Mesenchymal stem cell (in vitro differentiated cells and primary cell): ENCODE measurements at regions not wholly inside any gene's neighbourhood (a gene's known extent, or its start where the extent isn't known, plus 50 kb on each side); places are given as distances from the start of the nearest gene placed in this dataset.
A peak's percentile ranks its signal among the peaks of the same experiment; 100 is the strongest.
"Not testable (repeated sequence)": the region's sequence is repeated elsewhere in the genome, so short reads cannot be mapped to it uniquely, and the experiment has no call there.

ENCODE experiments used
- DNase-seq: peaks from one replicate; pipeline ENCODE4 v3.0.0-alpha.2; 2013
- H2AFZ ChIP-seq: one replicate; pipeline ENCODE4 v1.6.1; 2013; ENCODE audit warnings: low read depth, mild to moderate bottlenecking, control low read depth, inconsistent platforms, low read length, moderate library complexity
- H2AK5ac ChIP-seq: 2 replicates; pipeline ENCODE4 v1.6.1; 2013; ENCODE audit warnings: low read length, moderate library complexity, mild to moderate bottlenecking, inconsistent platforms; ENCODE audit not compliant: severe bottlenecking
- H2BK120ac ChIP-seq: one replicate; pipeline ENCODE4 v1.6.1; 2013; ENCODE audit warnings: low read depth, mild to moderate bottlenecking, inconsistent platforms, low read length, moderate library complexity
- H2BK12ac ChIP-seq, 2 experiments: one replicate each; pipeline ENCODE4 v1.6.1; 2013; ENCODE audit warnings: inconsistent platforms in 2 of 2, low read length in 2 of 2, mild to moderate bottlenecking in 2 of 2, moderate library complexity in 2 of 2, control low read depth in 1 of 2
- H2BK15ac ChIP-seq: one replicate; pipeline ENCODE4 v1.6.1; 2013; ENCODE audit warnings: mild to moderate bottlenecking, low read depth, inconsistent platforms; ENCODE audit not compliant: poor library complexity, severe bottlenecking
- H2BK5ac ChIP-seq: 2 replicates; pipeline ENCODE4 v1.6.1; 2013; ENCODE audit warnings: low read depth, mild to moderate bottlenecking, low read length, control low read depth, inconsistent platforms; ENCODE audit not compliant: poor library complexity, severe bottlenecking
- H3K14ac ChIP-seq, 2 experiments: one replicate each; pipeline ENCODE4 v1.6.1; 2013; ENCODE audit warnings: inconsistent platforms in 2 of 2, low read length in 2 of 2, control low read depth in 1 of 2, mild to moderate bottlenecking in 1 of 2, moderate library complexity in 1 of 2
- H3K18ac ChIP-seq, 2 experiments: one replicate each; pipeline ENCODE4 v1.6.1; 2013; ENCODE audit warnings: inconsistent platforms in 2 of 2, low read length in 2 of 2, control low read depth in 1 of 2, low read depth in 1 of 2, mild to moderate bottlenecking in 1 of 2
- H3K23ac ChIP-seq, 2 experiments: one replicate each; pipeline ENCODE4 v1.6.1; 2013; ENCODE audit warnings: inconsistent platforms in 2 of 2, low read length in 2 of 2, mild to moderate bottlenecking in 2 of 2, moderate library complexity in 2 of 2, control low read depth in 1 of 2
- H3K27ac ChIP-seq: 2 replicates; pipeline ENCODE4 v1.5.1; 2013; ENCODE audit warnings: mild to moderate bottlenecking, moderate library complexity, low read length, control low read depth, inconsistent platforms; ENCODE audit not compliant: poor library complexity, severe bottlenecking
- H3K27me3 ChIP-seq, 2 experiments: 2 replicates each; pipeline versions ENCODE4 v1.6.1 to v1.7.0; 2013; ENCODE audit warnings: low read length in 2 of 2, mild to moderate bottlenecking in 2 of 2, moderate library complexity in 2 of 2, control low read depth in 1 of 2, inconsistent platforms in 1 of 2; ENCODE audit not compliant: control insufficient read depth in 1 of 2, insufficient read depth in 1 of 2
- H3K36me3 ChIP-seq, 2 experiments: 2 replicates each; pipeline versions ENCODE4 v1.6.1 to v1.7.0; 2013; ENCODE audit warnings: low read length in 2 of 2, control low read depth in 1 of 2, inconsistent platforms in 1 of 2, low read depth in 1 of 2, mild to moderate bottlenecking in 1 of 2; ENCODE audit not compliant: insufficient read depth in 2 of 2, control insufficient read depth in 1 of 2
- H3K4ac ChIP-seq, 2 experiments: one replicate each; pipeline ENCODE4 v1.6.1; 2013; ENCODE audit warnings: inconsistent platforms in 2 of 2, low read length in 2 of 2, mild to moderate bottlenecking in 2 of 2, moderate library complexity in 2 of 2, control low read depth in 1 of 2, low read depth in 1 of 2
- H3K4me1 ChIP-seq: 2 replicates; pipeline ENCODE4 v1.6.1; 2013; ENCODE audit warnings: low read depth, low read length, control low read depth; ENCODE audit not compliant: control insufficient read depth, insufficient read depth
- H3K4me2 ChIP-seq: 2 replicates; pipeline ENCODE4 v1.6.1; 2013; ENCODE audit warnings: low read length, mild to moderate bottlenecking, inconsistent platforms; ENCODE audit not compliant: poor library complexity, severe bottlenecking
- H3K4me3 ChIP-seq, 2 experiments: 2 replicates each; pipeline versions ENCODE4 v1.5.1 to v1.7.0; 2013; ENCODE audit warnings: low read length in 2 of 2, mild to moderate bottlenecking in 2 of 2, control low read depth in 1 of 2, low read depth in 1 of 2; ENCODE audit not compliant: insufficient read depth in 1 of 2
- H3K79me1 ChIP-seq: replicated peaks from 2 replicates; pipeline ENCODE4 v1.6.1; 2013; ENCODE audit warnings: mild to moderate bottlenecking, control low read depth, low read length, inconsistent platforms; ENCODE audit not compliant: poor library complexity, severe bottlenecking
- H3K9ac ChIP-seq: 2 replicates; pipeline ENCODE4 v1.7.0; 2013; ENCODE audit warnings: mild to moderate bottlenecking, low read length, moderate library complexity
- H3K9me3 ChIP-seq: 2 replicates; pipeline ENCODE4 v1.7.0; 2013; ENCODE audit warnings: mild to moderate bottlenecking, low read length; ENCODE audit not compliant: control insufficient read depth
- H4K8ac ChIP-seq: one replicate; pipeline ENCODE4 v1.6.1; 2013; ENCODE audit warnings: inconsistent platforms, mild to moderate bottlenecking, low read length, moderate library complexity
- H4K91ac ChIP-seq: one replicate; pipeline ENCODE4 v1.6.1; 2013; ENCODE audit warnings: mild to moderate bottlenecking, low read length, inconsistent platforms
- WGBS: methylation state at CpG from one replicate; pipeline ENCODE4 v1.1.7; 2013; ENCODE audit warnings: mixed read lengths; 5-methylcytosine and 5-hydroxymethylcytosine counted together

GRCh38 chr11:129569007-129569406 is 193.4 kb downstream of the BARX2 start:
- WGBS = 72% methylated on average over 2 of the region's 3 CpGs
- H3K79me1 ChIP-seq = no peaks in the 10 kb centered on the region

DNA sequence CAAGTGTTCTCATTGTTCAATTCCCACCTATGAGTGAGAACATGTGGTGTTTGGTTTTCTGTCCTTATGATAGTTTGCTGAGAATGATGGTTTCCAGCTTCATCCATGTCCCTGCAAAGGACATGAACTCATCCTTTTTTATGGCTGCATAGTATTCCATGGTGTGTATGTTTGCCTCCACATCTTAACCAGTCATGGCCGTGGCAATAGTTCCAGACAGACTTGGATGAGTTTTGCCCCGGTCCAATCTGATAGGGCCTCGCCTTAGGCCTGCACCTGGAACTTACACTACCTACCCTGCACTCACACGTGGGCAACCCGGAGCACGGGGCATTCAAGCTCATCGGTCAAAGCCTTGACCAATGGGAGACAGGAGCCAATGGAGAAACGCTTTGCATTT is 197.0 kb downstream of the BARX2 start:
- H3K4ac ChIP-seq, H3K9ac ChIP-seq, H3K27ac ChIP-seq, H3K4me1 ChIP-seq, H4K91ac ChIP-seq, H2BK120ac ChIP-seq, H3K27me3 ChIP-seq, H4K8ac ChIP-seq, H2AFZ ChIP-seq, H3K18ac ChIP-seq, H2AK5ac ChIP-seq, H3K23ac ChIP-seq, H3K4me3 ChIP-seq, H3K14ac ChIP-seq, H2BK5ac ChIP-seq, H2BK12ac ChIP-seq, H3K79me1 ChIP-seq, H3K36me3 ChIP-seq, DNase-seq, H3K4me2 ChIP-seq, H2BK15ac ChIP-seq: not testable (repeated sequence)
- H3K9me3 ChIP-seq = peaks cover 24% of the 10 kb centered on the region
- WGBS = 88% methylated on average over 8 of the region's 8 CpGs

More at GRCh38 chr11:129569007-129569406, 193.4 kb downstream of the BARX2 start:
- H2AK5ac ChIP-seq = no peak overlapping the region
- no peak overlapping the region for H4K8ac ChIP-seq
- no peaks in the 10 kb centered on the region for H3K4me1 ChIP-seq
- H3K27ac ChIP-seq = no peak overlapping the region
- no peak overlapping the region for H2AFZ ChIP-seq
- H2BK15ac ChIP-seq = no peak overlapping the region
- no peak overlapping the region for H3K9ac ChIP-seq
- DNase-seq = no peak
- no peak overlapping the region for H3K23ac ChIP-seq
- no peak overlapping the region for H3K4me3 ChIP-seq
- H3K4me2 ChIP-seq = no peak overlapping the region
- no peak overlapping the region for H2BK5ac ChIP-seq
- H3K18ac ChIP-seq = no peak overlapping the region
- H2BK120ac ChIP-seq = no peak overlapping the region
- H3K27me3 ChIP-seq = no peaks in the 10 kb centered on the region
- H3K9me3 ChIP-seq = peaks cover 23% of the 10 kb centered on the region
- no peaks in the 10 kb centered on the region for H3K36me3 ChIP-seq
- peak overlapping the region; percentile 50 for H4K91ac ChIP-seq
- H3K4ac ChIP-seq = no peak overlapping the region
- no peak overlapping the region for H3K14ac ChIP-seq
- H2BK12ac ChIP-seq = no peak overlapping the region

DNA sequence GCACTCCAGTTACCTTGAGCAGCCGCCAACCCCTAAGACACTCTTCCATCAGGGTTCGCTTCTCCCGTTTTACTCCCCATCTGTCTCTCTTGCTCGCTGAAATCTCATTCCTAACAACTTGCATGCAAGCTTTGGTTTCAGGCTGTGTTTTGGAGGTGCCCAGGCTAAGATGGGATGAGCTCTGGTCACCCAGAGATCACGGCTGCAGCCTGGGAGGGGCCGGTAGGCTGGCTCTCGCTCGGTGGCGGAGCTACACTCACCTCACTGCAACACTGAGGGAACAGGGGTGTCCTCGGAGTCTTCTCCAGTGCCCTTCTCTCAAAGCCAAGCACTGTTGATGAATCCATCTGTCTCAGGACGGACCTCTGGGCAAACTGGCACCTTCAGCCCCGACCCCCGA is 197.5 kb downstream of the BARX2 start:
- H3K4me3 ChIP-seq = no peak overlapping the region
- H3K23ac ChIP-seq = no peak overlapping the region
- H4K91ac ChIP-seq = no peak overlapping the region
- H3K27ac ChIP-seq = no peak overlapping the region
- no peaks in the 10 kb centered on the region for H3K36me3 ChIP-seq
- H3K9ac ChIP-seq = no peak overlapping the region
- H2BK12ac ChIP-seq = no peak overlapping the region
- 89% methylated on average over 13 of the region's 13 CpGs for WGBS
- H2BK120ac ChIP-seq = no peak overlapping the region
- H2AFZ ChIP-seq = no peak overlapping the region
- no peaks in the 10 kb centered on the region for H3K79me1 ChIP-seq
- H3K4ac ChIP-seq = no peak overlapping the region
- no peak overlapping the region for H3K4me2 ChIP-seq
- no peak overlapping the region for H4K8ac ChIP-seq
- H3K14ac ChIP-seq = no peak overlapping the region
- no peak overlapping the region for H3K18ac ChIP-seq
- H3K9me3 ChIP-seq = peaks cover 24% of the 10 kb centered on the region
- no peaks in the 10 kb centered on the region for H3K4me1 ChIP-seq
- no peak overlapping the region for H2BK15ac ChIP-seq
- no peaks in the 10 kb centered on the region for H3K27me3 ChIP-seq
- DNase-seq = no peak
- H2BK5ac ChIP-seq = no peak overlapping the region
- H2AK5ac ChIP-seq = no peak overlapping the region

DNA sequence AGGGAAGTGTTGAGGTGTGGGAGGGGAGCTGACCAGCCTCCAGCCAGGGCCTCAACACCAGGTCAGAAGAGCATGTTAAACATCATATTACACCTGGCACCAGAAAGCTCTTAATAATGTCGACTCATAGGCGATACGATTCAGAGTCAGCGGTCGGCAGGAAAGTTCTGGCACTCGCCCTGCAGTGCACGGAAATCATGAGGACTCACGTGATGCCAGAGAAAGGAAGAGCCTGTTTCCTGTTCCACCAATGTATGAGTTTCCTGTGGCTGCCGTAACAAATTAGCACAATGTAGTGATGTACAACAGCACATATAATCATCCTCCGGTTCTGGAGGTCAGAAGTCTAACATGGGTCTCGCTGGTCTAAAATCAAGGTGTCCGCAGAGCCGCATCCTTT is 198.8 kb downstream of the BARX2 start:
- Histone ChIP-seq H2AFZ (no peak overlapping the region), H2BK12ac (no peak overlapping the region), H3K4me1 (no peaks in the 10 kb centered on the region), H3K79me1 (no peaks in the 10 kb centered on the region), H4K91ac (no peak overlapping the region), H3K9me3 (peaks cover 15% of the 10 kb centered on the region), H3K27ac (no peak overlapping the region), H3K23ac (no peak overlapping the region), H2BK5ac (no peak overlapping the region), H3K27me3 (no peaks in the 10 kb centered on the region), H2BK15ac (no peak overlapping the region), H3K18ac (no peak overlapping the region), H2BK120ac (no peak overlapping the region), H3K4me2 (no peak overlapping the region), H3K36me3 (no peaks in the 10 kb centered on the region), H3K4ac (no peak overlapping the region), H3K4me3 (no peak overlapping the region), H2AK5ac (no peak overlapping the region), H3K14ac (no peak overlapping the region), H3K9ac (no peak overlapping the region), H4K8ac (no peak overlapping the region)
- no peak for DNase-seq
- WGBS = 91% methylated on average over 12 of the region's 13 CpGs
